ENCODE measurements at regions not wholly inside any gene's neighbourhood (a gene's known extent, or its start where the extent isn't known, plus 50 kb on each side); places are given as distances from the start of the nearest gene placed in this dataset.

- intact Hi-C loops (cut with DNase I), result no loop called here
Observed at GRCh38 chr1:234733427-234733826, 123.4 kb upstream of the IRF2BP2 start.

GRCh38 chr1:234732671-234733390, 122.9 kb upstream of the IRF2BP2 start:
- H3K4me1 ChIP-seq, result peaks cover 23% of the 10 kb centered on the region
- H3K27me3 ChIP-seq (ENCODE audit: low read depth), result no peaks in the 10 kb centered on the region
- ATAC-seq (no peak), DNase-seq (no peak)
- H3K27ac ChIP-seq, result no peak overlapping the region
- intact Hi-C loops (cut with DNase I), result no loop called here
- H3K36me3 ChIP-seq, result no peaks in the 10 kb centered on the region
- no peak overlapping the region for H3K4me3 ChIP-seq
- no peak for TF ChIP-seq CTCF (IDR thresholded peaks at IDR 0.05)
- H3K9me3 ChIP-seq, result no peaks in the 10 kb centered on the region

More at GRCh38 chr1:234733427-234733826, 123.4 kb upstream of the IRF2BP2 start:
- Histone ChIP-seq H3K9me3 (no peaks in the 10 kb centered on the region), H3K27me3 (ENCODE audit: low read depth) (no peaks in the 10 kb centered on the region), H3K27ac (no peak overlapping the region), H3K4me1 (peaks cover 17% of the 10 kb centered on the region), H3K4me3 (no peak overlapping the region), H3K36me3 (no peaks in the 10 kb centered on the region)
- no peak for TF ChIP-seq CTCF (IDR thresholded peaks at IDR 0.05)
- DNase-seq (no peak), ATAC-seq (no peak)

GRCh38 chr1:234732260-234732659, 122.3 kb upstream of the IRF2BP2 start:
- Histone ChIP-seq H3K27me3 (ENCODE audit: low read depth) (no peaks in the 10 kb centered on the region), H3K4me3 (no peak overlapping the region), H3K4me1 (peaks cover 29% of the 10 kb centered on the region), H3K27ac (no peak overlapping the region), H3K36me3 (no peaks in the 10 kb centered on the region), H3K9me3 (no peaks in the 10 kb centered on the region)
- no peak for TF ChIP-seq CTCF (IDR thresholded peaks at IDR 0.05)
- intact Hi-C loops (cut with DNase I), result no loop called here
- no peak for ATAC-seq
- DNase-seq, result no peak

GRCh38 chr1:234731569-234732085, 121.6 kb upstream of the IRF2BP2 start:
- no peak for TF ChIP-seq CTCF (IDR thresholded peaks at IDR 0.05)
- no peaks in the 10 kb centered on the region for H3K9me3 ChIP-seq
- DNase-seq (no peak), ATAC-seq (peak; percentile 36 to 48)
- no peaks in the 10 kb centered on the region for H3K27me3 ChIP-seq (ENCODE audit: low read depth)
- H3K4me3 ChIP-seq, result no peak overlapping the region
- intact Hi-C loops (cut with DNase I), result no loop called here
- no peak overlapping the region for H3K27ac ChIP-seq
- H3K4me1 ChIP-seq, result peaks cover 35% of the 10 kb centered on the region
- H3K36me3 ChIP-seq, result no peaks in the 10 kb centered on the region

- TF ChIP-seq CTCF (IDR thresholded peaks at IDR 0.05), result no peak
Observed at GRCh38 chr1:234730770-234731568, 121.0 kb upstream of the IRF2BP2 start.

More at GRCh38 chr1:234730770-234731568, 121.0 kb upstream of the IRF2BP2 start:
- peaks cover 42% of the 10 kb centered on the region for H3K4me1 ChIP-seq
- H3K27me3 ChIP-seq (ENCODE audit: low read depth), result no peaks in the 10 kb centered on the region
- intact Hi-C loops (cut with DNase I), result no loop called here
- H3K4me3 ChIP-seq, result no peak overlapping the region
- H3K27ac ChIP-seq, result no peak overlapping the region
- no peaks in the 10 kb centered on the region for H3K36me3 ChIP-seq
- DNase-seq (no peak), ATAC-seq (no peak)
- no peaks in the 10 kb centered on the region for H3K9me3 ChIP-seq
